PFSK-1 (cell line): ENCODE measurements at regions not wholly inside any gene's neighbourhood (a gene's known extent, or its start where the extent isn't known, plus 50 kb on each side); places are given as distances from the start of the nearest gene placed in this dataset.

Experiments
- POLR2AphosphoS5 ChIP-seq: IDR thresholded peaks from 2 replicates; pipeline ENCODE4 v1.6.1; 2012; ENCODE audit warnings: low read depth, mild to moderate bottlenecking, control low read depth, low read length, moderate library complexity
- REST ChIP-seq, 2 experiments: IDR thresholded peaks; 2 replicates each; pipeline versions ENCODE4 v1.6.1 to v1.8.0; 2011 to 2012; ENCODE audit warnings: low read depth in 2 of 2, low read length in 2 of 2, control low read depth in 1 of 2, inconsistent platforms in 1 of 2, mild to moderate bottlenecking in 1 of 2, moderate library complexity in 1 of 2; ENCODE audit not compliant: insufficient read depth in 1 of 2
- SIN3A ChIP-seq: IDR thresholded peaks from 2 replicates; pipeline ENCODE4 v1.6.1; 2012; ENCODE audit warnings: mild to moderate bottlenecking, low read length, moderate library complexity, borderline replicate concordance; ENCODE audit not compliant: insufficient read depth
- TAF1 ChIP-seq: IDR thresholded peaks from 2 replicates; pipeline ENCODE4 v1.6.1; 2012; ENCODE audit warnings: low read length, control low read depth, borderline replicate concordance; ENCODE audit not compliant: insufficient read depth

GRCh38 chr15:29376590-29376989 lies 107.0 kb upstream of the NSMCE3 start:
- TF ChIP-seq POLR2AphosphoS5: no peak
- TF ChIP-seq TAF1: no peak
- TF ChIP-seq REST (IDR thresholded peaks at IDR 0.05; ENCODE audit: insufficient read depth in 1 of 2, low read depth in 2 of 2, low read length in 2 of 2): no peak
- TF ChIP-seq SIN3A: no peak
